GM21529 (cell line): ENCODE measurements at regions not wholly inside any gene's neighbourhood (a gene's known extent, or its start where the extent isn't known, plus 50 kb on each side); places are given as distances from the start of the nearest gene placed in this dataset.
"Not testable (repeated sequence)": the region's sequence is repeated elsewhere in the genome, so short reads cannot be mapped to it uniquely, and the experiment has no call there.

ENCODE experiments used
- ATAC-seq: cut with Tn5 transposase; IDR thresholded peaks from one replicate; pipeline ENCODE4 v1.9.1; 2021; ENCODE audit not compliant: unreplicated experiment

DNA sequence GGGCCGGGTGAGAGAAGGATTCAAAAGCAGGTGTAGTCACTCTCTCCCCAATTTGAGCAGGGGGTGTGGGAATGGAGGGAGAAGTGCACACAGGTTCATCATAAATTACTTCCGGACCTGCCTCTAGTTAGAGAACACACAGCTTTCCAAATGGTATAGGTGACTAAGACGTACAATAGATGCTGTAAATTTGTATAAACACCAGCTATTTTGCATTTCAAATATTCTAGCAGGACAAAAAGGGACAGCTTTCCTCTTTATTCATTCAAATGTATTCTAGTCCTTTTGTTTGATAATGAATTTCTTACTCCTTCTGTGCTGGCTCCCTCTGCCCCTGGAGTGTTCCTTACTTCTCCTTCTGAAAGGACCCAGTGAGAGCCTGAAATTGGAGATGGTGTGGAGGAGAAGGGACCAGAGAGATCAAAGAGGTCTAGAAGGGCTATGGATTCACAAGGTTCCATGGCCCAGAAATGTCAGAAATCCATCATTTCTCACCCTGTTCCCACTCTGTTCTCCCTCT lies 53.2 kb upstream of the SH3BP4 start:
- no peak for ATAC-seq

DNA sequence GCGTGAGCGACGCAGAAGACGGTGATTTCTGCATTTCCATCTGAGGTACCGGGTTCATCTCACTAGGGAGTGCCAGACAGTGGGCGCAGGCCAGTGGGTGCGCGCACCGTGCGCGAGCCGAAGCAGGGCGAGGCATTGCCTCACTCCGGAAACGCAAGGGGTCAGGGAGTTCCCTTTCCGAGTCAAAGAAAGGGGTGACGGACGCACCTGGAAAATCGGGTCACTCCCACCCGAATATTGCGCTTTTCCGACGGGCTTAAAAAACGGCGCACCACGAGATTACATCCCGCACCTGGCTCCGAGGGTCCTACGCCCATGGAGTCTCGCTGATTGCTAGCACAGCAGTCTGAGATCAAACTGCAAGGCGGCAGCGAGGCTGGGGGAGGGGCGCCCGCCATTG lies 63.4 kb upstream of the SH3BP4 start:
- not testable (repeated sequence) for ATAC-seq

DNA sequence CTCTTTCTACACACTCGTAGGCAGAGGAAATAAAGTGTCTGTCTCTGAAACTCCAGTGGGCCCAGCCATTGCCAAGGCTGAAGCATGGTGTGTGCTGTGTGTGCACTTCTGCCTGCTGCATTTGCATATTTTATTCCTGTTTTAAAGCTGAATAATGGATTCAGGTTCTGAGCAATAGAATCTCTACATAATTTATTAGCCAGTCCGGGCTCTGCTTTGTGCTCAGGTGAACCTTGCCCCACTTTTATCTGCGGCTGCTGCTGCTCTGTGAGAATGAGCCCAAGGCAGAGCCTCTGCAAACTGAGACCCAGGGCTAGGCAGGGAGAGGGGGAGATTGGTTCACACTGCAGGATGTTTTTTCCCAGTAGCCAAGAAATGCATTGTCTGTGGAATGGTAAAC lies 64.6 kb upstream of the SH3BP4 start:
- no peak for ATAC-seq

DNA sequence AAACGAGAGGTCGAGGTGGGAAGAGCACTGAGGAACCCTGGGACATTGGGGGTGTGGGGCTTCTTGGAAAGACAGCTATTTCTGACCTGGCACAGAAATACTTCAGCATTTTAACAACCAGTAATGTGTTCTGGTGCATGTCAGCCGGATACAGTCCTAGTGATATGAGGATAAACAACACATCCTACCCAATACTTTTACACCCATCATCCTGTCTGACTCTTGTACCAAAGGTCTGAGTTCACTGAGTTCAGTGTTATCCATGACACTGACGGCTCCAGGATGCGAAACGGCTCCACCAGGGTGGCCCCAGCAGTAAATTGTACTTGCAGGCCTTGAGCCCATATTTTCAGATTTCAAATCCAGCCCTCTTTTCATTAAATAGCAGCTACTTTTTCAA lies 65.9 kb upstream of the SH3BP4 start:
- ATAC-seq, result no peak

DNA sequence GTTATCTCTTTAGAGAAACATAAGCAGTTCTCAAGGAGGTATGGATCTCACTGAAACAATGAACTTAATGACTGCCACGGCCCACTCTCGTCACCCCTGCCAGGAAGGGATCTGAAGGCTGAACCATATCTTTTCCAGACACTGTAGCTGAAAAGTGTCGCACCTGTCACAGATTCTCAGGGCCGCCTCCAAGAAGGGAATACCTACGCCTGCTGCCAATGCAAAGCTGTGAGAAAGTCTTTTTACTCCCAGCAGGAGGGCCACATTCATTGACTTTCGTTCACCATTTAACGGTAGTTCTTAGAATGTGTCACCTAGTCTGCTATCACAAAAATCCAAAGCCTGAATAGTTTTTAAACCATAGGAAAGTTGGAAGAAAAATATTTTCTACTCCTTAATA lies 66.7 kb upstream of the SH3BP4 start:
- no peak for ATAC-seq

DNA sequence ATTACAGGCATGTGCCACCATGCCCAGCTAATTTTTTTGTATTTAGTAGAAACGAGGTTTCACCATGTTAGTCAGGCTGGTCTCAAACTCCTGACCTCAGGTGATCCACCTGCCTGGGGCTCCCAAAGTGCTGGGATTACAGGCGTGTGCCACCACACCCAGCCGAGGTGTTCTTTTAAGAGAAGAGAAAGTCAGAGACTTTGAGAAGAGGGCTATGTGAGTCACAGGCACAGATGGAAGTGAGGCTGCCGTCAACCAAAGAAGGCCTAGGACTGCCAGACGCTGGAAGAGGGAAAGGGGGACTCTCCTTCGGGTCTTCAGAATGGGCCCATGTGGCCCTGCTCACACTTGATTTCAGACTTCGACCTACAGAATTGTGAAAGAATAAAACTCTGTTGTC lies 67.2 kb upstream of the SH3BP4 start:
- no peak for ATAC-seq

DNA sequence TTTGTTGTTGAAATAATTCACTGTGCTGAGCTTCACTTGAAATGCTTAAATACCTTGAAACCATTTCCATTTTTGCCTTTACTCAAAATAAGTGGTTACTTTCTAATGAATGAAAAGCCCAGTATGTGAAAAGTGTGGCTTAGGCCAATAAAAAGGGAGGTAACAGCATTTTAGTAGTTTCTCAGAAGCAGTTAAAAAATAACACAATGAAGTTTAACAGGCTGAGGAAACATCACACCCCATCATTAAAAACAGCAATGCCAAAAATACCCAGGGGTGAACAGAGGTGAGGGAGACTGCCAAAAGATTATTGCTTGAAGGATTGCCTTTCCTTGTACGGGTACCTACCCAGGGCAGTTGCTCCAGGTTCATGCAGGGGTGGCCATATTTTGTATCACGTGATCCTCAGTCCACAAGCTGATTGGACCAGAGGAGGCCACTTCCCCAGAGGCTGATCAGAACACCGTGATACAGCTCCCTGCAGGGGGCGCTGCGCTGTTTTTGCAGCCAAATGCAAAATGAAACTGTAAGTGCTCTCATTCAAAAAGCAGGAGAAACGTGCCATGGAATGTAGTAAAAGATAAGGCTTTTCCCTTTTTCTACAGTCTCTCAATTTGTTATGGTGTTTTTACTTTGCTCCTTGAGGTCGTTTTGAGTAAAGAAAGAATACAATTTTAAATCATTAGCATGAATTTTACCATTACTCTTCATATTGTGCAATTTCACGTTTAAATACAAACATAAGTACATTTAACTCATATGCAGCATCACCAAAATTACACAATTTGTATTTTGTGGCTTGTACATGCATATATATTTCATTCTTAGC lies 70.2 kb upstream of the SH3BP4 start:
- ATAC-seq, result no peak

DNA sequence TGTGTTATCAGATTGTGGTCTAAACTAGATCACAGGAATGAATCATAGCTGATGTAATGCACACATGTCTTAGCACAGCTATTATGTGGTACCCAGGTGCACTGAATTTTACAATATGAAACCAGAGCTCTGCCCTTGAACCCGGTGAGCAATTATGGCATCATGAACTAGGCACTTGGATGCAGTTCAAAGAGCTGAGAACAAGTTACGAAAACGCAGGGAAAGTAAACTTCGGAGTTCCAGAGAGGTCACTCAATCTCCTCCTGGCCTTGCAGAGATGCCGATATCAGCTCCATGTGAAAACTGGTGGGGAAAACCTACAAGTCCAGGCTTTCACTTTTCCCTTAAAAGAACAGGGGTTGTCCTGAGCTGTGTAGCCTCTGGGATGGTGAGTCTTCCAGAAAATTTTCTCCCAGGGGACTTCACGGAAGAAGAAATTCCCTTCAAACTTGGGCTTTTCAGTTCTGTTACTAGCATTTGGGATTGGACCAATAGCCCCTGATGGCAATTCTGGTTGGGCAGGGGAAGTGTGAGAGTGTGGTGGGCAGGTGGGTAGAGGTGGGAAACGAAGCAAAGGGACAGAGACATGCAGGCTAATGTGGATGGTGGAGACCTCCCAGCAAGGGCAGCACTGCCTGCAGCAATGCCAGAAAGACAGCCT lies 71.1 kb upstream of the SH3BP4 start:
- ATAC-seq, result no peak

DNA sequence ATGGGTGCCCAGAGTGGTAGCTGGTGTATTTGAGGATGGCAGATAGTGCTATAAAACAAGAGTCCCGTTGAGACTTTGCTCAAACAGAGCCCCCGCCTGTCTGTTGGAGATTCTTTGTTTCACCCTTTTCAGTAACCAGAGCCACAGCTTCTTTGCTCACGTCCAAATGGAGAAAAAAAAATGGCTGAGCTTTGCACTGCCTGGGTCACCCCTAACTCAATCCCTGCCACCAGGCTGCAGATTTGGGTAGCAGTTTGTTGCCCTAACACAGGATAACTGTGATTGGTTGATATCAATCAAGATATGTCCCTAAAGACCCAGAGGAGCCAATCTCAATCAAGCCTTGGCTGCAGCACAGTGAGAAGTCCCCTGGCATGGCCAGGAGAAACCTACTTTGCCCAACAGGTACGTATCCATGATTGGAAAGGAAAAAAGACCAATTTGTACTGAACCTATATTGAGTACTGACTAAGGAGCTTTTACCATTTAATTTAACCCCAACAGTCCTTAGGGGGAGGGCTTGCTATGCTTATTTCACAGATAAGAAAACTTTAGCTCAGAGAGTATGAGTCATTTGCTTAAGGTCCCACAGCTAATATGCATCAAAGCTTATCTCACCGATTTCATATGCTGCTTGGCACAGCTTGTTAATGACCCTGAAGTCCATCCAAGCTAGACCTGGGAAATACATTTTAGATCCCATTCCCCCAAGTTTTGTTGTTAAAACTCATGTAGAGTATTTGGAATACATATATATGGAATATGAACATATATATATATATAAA lies 72.0 kb upstream of the SH3BP4 start:
- ATAC-seq, result no peak

DNA sequence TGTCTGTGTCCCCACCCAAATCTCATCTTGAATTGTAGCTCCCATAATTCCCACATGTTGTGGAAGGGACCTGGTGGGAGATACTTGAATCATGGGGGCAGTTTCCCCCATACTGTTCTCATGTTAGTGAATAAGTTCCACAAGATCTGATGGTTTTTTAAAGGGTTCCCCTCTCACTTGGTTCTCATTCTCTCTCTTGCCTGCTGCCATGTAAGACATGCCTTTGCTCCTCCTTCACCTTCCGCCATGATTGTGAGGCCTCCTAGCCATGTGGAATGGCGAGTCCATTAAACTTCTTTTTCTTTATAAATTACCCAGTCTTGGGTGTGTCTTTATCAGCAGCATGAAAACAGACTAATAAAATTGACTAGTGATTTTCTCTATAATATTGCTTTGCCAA lies 75.2 kb upstream of the SH3BP4 start:
- ATAC-seq, result not testable (repeated sequence)

DNA sequence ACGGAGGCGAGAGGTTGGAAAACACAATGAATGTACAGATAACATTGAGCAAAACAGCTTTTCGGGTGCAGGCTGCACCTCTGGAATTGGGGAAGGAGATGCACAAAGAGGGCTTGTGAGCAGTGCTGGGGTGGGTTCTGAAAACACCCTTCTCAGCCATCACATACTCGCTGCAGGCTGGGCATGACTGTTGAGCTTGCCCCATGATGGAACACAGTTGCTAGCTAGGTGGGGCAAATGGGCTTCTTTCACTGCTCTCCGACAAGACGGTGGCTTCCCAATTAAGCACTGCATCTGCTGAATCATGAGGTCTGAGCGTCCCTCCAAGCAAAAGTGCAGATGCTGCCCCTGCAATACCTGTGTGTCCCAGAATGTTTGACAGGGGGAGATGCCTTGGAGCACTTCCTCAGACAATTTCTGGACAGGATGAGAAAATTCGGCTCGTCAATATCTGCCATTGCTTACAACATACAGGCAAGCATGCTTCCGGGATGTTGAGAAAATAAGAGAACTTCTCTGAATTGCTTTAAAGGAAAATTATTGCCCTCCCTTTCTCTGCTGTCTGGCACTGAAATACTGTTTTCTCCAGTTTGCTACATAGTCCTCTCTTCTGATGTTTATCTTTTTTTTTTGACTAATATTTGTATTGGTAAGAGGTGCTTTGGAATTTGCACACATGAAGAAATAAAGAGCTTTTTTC lies 77.3 kb upstream of the SH3BP4 start:
- ATAC-seq, result no peak

DNA sequence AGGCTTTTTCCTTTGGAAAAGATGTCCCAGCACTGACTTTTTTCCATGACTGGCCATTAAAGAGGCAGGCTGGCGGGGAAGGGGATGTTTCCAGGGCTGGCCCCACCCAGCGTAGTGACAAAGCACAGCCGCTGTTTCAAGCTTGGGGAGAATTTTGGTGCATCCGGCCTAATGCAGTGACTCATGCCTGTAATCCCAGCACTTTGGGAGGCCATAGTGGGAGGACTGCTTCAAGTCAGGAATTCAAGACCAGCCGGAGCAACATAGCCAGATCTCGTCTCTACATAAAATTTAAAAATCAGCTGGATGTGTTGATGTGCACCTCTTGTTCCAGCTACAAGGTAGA lies 78.0 kb upstream of the SH3BP4 start:
- ATAC-seq, result no peak

DNA sequence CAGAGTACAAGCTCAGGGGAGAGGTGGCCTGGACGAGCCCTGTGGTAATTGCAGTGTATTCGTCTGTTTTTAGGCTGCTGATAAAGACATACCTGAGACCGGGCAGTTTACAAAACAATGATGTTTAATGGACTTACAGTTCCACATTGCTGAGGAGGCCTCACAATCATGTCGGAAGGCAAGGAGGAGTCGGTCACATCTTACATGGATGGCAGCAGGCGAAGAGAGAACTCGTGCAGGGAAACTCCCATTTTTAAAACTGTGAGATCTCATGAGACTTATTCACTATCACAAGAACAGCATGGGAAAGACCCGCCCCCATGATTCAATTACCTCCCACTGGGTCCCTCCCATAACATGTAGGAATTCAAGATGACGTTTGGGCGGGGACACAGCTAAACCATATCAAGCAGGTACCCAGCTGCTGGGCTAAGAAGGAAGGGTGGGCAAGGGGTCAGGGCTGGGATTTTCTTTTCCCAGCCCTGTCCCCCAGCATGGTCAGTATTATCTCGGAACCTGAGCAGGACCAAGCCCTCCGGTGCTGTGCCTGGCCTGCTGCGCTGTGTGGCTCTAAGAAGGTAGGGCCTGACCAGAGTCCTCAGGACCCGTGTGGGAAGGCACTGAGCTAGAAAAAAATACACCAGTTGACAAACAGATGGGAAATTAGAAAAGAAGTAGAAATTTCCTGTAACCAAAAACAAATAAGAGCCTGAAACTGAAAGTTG lies 78.6 kb upstream of the SH3BP4 start:
- no peak for ATAC-seq

DNA sequence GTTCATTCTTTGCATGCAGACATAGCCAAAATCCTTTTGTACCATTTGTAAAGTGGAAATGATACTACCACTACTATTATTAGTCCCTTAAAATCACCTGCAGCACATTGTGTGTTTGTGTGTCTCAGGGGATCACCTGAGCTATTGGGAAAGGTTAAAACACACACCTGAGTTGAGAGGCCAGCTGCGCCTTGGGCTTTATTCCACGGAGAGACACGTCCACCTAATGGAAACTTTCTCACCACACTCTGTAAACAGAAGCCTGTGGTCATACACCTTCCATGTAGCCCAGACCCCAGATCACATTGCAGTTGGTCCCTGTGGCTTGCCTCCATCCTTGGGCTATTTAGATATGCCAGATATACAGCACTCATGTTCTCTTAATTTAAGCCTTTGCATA lies 81.8 kb upstream of the SH3BP4 start:
- ATAC-seq, result no peak

DNA sequence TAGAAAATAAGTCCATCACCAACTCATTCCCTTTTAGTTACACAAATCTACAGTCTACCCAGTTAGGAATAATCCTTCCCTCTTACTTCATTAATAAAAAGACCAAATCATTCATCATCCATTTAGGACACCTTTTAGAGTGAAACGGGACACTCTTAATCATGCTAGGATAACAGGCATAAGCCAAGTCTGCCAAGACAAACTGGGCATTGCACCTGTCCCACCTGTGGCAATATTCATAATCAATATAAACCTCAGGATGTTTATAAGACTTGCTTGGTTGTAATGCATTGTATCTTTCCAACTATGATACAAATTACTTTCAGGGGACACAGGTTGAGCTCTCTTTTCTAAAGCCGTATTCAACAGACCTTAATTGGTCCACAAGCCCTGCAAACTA lies 82.7 kb upstream of the SH3BP4 start:
- no peak for ATAC-seq

DNA sequence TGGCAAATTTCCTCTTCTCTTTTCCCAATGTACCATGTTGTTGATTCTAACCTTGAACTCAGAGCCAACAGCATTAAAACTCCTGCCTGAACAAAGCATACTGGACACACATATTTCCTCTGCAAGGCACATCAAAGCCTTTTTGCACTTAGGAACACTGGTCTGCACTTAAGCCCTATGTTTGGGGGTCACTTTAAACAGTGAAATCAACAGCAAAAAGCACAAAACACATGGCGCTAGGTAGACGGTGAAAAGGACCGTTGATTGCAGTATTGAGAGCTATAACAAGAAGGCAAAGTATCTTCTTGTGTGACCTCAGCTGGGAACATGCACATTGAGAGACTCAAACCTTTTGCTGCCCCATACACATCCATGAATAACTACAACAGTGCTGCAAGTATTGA lies 83.9 kb upstream of the SH3BP4 start:
- ATAC-seq, result no peak

DNA sequence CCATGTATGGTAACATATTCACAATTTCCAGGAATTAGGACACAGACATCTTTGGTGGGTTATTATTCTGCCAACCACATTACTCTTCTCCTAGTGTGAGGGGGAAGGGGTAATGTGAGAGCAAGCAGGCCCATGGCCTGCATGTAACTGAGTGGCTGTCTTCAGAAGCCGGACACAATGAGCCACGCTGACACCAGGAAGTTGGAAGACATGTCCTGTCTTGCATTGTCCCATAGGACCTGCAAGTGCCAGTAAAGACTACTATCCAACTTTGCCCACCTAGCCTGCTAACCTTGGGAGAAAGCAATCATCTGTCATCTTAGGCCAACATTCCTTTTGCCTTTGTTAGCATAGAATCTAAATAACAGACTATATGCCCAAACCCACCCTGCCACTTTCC lies 86.2 kb upstream of the SH3BP4 start:
- ATAC-seq, result no peak

DNA sequence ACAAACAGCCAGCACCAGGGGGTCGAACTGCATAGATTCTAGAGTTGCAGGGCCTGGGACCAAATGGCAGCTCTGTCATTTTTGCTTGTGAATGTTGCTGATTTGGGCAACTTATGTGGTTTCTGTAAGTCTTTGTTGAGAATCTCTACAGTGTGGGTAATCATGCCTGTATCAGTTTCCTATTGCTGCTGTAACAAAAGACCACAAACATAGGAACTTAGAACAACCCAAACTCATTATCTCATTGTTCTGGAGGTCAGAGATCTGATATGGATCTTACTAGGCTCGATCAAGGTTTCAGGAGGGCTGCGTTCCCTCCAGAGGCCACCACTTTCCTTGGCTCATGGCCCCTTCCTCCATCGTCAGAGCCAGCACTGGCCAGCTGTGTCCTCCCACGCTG lies 86.8 kb upstream of the SH3BP4 start:
- ATAC-seq, result no peak

DNA sequence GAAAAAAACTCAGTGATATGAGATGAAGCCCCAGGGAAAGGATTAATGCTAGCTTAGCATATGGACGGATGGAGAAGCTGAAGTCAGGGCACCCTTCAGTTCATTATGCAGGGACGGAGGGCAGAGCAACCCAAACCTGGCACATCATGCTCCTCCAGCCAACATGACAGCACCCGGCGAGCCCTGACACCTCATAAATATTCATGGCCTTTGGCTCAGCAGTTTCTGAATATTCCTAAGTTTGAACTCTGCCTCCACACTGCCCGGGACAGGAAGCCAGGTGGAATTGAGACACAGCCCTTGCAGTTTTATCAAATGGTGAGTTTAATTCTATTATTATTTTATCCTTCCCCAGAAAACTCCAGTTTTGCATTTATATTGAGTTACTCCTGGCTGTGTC lies 87.3 kb upstream of the SH3BP4 start:
- no peak for ATAC-seq

DNA sequence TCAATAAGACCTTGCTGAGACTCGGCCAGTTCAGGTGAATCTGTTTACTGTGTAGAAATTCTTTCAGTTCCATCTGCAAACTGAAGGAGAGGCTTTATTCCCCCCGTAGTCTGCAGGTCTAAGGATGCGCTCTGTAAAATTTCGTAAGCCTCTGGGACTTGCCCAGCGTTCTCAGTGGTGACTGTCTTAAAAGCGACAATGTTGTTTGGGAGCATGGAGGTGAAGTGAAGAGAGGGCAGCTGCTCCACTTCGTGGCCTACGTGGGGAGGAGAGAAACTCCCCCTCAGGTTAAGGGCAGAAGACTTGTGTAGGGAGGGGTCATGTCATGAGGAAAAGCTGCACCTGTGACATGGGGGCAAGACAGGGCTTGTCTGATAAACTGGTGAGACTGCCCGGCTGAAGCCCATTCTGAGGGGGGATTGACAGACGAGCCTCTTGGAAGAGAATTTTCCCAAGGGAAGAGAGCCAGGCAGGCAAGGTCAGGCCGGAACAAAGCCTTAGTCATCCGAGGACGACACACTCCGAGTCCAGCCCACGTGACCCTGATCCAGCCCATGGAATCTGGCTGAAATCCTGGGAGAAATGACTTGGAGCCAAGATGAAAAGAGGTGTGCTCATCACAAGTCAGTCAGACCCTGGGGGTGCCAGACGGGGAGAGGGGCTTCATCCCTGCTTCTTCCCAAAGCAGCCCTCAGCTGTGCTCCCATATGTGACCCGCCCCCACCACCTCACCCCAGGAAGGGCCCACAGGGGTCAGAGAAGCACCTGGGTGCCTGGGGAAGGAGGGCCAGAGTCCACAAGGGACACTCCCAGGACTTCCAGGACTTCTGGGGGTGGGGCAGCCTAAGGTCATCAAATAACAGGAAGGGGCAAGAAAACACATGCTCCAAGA lies 88.5 kb upstream of the SH3BP4 start:
- no peak for ATAC-seq
